Amniotic stem cell (primary cell): ENCODE measurements at regions not wholly inside any gene's neighbourhood (a gene's known extent, or its start where the extent isn't known, plus 50 kb on each side); places are given as distances from the start of the nearest gene placed in this dataset.
"Not testable (repeated sequence)": the region's sequence is repeated elsewhere in the genome, so short reads cannot be mapped to it uniquely, and the experiment has no call there.

Source experiments
- DNase-seq: peaks from one replicate; lab custom pipeline; 2025; lab: John Stamatoyannopoulos, UW

DNA sequence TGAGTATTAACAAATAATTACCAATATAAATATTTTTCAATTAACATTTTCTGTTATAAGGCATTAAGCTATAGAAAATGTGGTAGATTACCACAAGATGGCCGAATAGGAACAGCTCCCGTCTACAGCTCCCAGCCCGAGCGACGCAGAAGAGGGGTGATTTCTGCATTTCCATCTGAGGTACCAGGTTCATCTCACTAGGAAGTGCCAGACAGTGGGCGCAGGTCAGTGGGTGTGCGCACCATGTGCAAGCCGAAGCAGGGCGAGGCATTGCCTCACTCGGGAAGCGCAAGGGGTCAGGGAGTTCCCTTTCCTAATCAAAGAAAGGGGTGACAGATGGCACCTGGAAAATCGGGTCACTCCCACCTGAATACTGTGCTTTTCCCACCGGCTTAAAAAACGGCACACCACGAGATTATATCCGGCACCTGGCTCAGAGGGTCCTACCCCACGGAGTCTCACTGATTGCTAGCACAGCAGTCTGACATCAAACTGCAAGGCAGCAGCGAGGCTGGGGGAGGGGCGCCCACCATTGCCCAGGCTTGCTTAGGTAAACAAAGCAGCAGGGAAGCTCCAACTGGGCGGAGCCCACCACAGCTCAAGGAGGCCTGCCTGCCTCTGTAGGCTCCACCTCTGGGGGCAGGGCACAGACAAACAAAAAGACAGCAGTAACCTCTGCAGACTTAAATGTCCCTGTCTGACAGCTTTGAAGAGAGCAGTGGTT is 808.4 kb downstream of the FSCB start:
- DNase-seq, result not testable (repeated sequence)

DNA sequence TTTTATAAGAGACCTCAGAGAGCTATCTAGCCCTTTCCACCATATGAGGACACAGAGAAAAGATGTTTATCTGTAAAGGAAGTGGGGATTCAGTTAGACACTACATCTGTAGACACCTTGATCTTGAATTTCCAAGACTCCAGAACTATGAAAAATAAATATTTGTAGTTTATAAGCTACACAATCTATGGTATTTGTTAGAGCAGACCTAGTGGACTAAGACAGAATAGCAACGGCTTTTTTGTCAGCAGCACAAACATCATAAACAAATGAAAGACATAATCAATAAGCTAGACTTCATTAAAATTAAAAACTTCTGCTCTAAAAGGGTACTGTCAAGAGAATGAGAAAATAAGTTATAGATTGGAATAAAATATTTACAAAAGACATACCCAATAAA is 810.1 kb downstream of the FSCB start:
- DNase-seq, result no peak

DNA sequence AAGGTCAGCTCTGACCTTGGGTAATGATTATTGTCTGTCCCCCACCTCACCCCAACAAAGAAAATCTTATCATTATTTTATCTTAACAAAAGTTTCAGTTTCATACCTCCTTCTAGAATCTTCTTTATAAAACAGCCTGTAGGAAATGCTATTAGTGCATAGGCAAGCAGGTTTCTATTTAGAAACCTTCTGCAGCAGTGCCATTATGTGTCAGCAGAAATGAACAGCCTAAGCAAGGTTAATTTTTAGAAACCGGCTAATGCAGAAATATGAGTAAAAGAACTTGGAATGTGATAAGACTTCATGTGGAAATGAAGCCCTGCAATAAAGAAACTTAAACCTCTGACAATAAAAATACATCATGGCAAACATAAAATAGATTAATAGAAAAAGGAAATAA is 814.4 kb downstream of the FSCB start:
- no peak for DNase-seq

DNA sequence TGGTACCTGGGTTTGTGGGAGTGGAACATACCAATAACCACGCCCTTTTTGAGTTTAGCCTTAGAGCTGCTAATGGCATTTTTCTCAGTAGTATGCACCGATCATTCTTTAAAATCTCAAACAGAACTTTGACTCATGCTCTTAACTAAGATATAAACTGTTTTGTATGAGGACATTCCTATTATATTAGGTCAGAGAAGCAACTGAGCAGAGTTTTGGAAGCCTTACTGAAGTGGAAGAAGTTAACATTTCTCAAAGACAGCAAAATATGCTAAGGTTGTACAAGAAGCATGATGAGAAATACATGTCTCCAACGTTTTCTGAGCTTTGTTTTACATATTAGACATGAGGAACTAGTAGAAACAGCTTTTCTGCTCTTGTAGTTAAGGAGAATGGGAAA is 819.2 kb downstream of the FSCB start:
- DNase-seq, result no peak

DNA sequence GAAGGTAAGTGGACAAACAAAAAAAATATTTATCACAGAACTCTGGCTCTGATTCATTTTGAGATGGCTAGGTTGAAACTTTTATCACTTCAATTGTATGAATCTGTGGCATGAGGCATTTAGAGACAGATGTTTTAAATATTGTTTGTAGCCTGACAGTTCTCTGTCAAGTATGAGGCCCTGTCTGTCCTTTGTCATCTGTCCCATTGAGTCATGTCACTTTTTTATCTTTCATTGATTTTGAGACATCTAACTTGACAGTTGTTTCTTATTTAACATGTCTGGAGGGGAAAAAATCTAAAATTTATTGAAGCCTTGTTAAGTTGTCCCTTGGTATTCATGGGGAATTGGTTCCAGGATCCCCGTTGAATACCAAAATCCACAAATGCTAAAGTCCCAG is 829.5 kb downstream of the FSCB start:
- DNase-seq, result no peak

DNA sequence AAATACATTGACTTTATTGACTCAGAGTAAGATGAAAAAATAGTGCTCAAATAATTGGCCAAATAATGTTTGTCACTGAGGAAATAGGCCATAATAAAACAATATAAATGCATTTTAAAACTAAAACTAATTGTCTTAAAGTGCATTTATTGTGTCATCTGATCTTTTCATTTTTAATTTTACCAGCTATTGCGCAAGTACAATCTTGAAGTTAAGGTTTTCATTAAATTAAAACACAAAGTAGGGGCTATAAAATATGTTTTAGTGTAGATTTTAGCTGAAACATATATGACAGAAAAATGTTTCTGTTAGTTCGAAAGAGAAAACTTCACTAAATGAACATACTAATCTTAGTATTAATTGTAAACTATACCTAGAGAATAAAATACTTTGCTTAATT is 832.8 kb downstream of the FSCB start:
- no peak for DNase-seq

DNA sequence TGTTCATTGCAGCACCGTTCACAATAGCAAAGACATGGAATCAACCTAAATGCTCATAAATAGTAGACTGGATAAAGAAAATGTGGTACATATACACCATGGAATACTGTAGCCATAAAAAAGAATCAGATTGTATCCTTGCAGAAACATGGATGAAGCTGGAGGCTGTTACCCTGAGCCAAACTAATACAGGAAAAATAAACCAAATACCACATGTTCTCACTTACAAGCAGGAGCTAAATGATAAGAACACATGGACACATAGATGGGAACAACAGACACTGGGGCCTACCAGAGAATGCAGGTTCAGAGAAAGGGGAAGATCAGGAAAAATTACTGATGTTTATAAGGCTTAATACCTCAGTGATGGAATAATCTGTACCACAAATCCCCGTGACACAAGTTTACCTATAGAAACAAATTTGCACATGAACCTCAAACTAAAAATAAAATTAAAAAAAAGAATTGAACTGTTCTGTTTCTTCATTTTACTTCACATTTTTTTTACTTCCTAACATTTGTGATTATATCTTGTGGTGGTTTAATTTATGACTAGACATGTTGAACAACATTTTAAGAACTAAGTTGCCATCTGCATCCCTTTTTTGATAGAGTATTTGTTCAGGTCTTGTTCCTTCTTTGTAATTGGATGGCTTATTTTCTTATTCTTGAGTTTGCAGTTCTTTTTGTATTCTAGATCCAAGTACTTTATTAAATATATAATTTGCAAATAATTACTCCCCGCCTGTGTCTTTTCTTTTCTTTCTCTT is 835.2 kb downstream of the FSCB start:
- DNase-seq, result no peak

DNA sequence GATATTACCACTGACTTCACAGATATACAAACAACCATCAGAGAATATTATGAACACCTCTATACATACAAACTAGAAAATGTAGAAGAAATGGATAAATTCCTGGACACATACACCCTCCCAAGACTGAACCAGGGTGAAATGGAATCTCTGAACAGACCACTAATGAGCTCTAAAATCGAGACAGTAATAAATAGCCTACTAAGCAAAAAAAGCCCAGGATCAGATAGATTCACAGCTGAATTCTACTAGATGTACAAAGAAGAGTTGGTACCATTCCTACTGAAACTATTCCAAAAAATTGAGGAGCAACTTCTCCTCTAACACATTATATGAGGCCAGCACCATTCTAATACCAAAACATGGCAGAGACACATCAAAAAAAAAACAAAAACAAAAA is 837.7 kb downstream of the FSCB start:
- no peak for DNase-seq

DNA sequence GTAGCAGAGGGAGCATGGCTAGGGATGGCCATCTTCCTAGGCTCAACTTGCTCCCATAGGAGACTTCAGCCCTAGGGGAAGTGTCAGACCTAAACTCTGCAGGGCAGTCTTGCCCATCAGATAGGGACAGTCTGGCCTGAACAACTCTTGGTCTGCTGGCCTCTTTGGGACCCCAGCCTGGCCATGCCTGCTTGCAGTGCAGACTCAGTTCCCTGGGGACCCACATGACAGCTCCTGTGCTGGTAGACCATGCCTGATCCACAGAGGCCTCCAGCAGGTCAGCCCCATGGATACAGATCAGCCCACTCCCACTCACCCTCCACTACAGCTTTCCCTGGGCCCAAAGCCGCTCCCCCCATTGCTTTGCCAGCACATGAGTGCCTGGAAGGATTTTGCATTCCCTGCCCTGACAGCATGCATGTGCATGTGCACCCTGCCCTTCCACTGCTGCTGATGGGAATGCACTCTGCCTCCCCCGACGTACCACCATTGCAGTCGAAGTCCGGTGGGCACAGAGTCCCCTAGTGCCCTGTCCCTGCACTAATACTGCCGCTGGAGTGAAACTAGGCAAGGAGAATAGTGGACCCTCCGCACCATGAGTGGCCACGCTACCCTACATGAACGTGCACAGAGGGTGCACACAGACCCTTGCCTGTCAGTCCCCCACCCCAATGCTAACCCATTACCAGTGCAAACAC is 841.4 kb downstream of the FSCB start:
- DNase-seq, result no peak

DNA sequence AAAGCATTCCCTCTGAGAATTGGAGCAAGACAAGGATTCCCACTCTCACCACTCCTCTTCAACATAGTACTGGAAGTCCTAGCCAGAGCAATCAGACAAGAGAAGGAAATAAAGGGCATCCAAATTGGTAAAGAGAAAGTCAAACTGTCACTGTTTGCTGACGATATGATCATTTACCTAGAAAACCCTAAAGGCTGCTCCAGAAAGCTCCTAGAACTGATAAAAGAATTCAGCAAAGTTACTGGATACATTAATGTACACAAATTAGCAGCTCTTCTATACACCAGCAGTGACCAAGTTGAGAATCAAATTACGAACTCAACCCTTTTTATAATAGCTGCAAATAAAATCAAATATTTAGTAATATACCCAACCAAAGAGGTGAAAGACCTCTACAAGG is 851.9 kb downstream of the FSCB start:
- DNase-seq, result not testable (repeated sequence)

DNA sequence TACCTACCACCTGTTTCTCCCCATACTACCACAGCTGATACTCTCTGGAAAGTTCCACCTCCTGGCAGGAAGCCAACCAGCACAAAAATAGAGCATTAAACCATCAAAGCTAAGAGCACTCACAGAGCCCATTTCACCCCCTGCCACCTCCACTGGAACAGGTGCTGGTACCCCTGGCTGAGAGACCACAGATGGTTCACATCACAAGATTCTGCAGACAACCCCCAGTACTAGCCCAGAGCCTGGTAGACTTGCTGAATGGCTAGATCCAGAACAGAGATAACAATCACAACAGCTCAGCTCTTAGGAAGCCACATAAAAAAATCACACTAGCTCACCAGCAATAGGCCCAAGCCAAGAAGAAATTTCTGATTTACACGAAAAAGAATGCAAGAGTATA is 855.2 kb downstream of the FSCB start:
- DNase-seq, result no peak

DNA sequence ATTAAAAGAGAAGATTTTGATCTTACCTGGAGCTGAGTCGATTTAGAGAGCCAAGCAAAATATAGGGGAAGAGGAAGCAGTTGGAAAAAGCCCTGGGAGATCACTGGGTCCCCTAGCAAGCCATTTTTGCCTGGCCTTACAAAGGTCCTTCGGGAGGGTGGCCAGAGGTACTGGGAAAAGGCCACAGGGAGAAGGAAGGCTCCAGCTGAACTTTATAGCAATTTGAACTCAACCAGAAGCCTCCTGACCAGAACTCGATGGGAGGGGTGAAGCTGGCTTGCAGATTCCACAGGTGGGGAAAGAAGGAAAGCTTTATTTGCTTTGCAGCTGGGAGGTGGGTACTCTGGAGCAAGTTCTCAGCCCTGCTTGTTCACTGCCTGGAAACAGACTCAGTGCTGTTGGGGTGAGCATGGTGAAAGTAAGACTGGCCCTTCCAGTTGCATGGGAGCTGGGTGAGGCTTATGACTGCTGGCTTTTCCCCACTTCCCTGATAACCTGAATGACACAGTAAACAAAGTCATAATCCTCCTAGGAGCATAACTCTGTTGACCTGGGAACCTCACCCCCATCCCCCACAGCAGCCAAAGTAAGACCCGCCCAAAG is 855.8 kb downstream of the FSCB start:
- no peak for DNase-seq

DNA sequence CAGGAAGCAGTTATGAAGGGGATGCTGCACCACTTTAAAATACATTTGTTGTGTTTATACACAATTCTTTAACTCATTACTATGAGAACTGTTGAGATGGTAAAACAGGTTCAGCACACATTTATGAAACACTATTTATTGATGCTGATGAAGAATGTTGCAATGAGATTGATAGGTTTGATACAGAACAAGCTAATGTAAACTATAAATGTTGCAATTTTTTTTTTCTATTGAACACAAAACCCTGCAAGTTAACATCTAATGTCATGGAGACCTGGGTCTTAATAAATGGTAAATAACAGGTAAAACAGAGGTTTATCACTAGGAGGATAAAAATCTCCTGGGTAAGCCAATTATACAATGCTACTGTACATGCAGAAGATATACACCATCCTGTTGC is 857.6 kb downstream of the FSCB start:
- no peak for DNase-seq

DNA sequence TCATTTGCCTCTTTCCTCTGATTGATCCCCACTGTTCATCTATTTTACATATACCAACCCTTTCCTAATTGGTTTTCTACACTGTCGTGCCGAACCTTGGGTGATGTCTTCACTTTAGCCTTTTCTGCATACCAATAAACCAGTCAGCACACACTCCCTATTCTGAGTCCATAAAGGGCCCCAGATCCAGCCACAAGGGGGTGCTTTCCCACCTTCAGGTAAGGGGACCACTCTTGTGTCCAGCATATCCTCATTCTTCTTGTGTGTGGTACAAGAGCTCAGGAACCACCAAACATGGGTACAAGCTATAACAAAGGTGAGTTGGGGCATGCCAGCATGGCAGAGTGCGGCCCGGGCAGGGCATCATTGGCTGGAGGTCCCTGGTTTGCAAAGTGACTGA is 859.8 kb downstream of the FSCB start:
- no peak for DNase-seq

DNA sequence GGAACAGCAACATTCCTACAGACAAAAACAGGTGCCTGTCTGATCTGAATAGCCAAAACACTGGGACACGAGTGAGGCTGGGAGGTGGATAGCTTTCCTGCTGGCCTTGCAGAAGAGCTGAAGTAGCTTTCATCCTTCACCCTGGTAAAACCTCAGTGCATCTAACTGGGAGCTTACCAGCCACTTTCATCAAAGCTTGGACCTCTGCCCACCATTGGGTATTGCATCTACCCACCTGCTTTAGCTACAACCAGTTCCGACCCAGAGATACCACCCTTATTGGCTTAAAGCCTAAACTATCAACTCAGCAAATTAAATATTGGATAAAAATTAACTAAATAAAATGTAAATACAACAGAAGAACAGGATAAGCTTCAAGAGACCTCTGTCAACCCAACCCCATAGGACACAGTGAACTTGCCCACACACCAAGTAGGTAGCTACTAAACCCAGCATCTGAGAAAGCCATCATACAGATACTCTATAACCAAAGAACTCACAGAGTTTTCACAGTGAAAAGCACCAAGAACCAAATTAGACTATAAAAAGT is 866.3 kb downstream of the FSCB start:
- DNase-seq, result no peak

DNA sequence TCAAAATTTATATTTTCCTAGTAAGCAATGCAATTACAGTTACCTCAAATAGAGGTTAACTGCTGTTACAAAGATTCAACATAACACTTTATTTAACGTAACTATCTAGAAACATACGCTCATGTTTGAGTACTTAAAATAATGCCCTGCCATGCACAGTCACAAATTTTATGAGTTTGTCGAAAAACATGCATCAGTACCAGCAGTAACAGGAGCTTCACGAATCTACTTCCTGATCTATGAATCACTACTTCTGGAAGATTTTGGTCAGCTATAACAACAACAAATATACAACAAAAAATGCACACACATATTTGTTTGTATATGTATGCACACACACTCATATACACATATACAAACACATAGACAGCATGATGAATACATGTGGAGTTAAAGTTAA is 881.8 kb downstream of the FSCB start:
- DNase-seq, result no peak

DNA sequence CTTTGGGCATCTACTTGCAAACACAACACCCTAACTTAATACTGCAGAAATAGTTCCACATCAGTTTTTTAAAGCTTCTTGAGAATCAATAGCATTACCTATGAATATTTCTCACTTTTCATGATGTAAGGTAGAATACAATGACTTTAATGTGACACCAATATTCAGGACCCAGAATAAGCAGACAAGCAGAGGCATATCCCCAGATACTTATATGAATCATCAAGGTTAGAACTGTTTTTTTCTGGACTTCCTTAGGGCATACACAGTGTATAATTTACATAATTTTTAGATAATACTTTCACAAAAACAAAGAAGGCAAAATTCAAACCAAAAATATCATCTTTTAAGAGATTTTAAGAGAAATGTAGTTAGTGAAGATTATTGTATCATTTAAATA is 885.8 kb downstream of the FSCB start:
- no peak for DNase-seq

DNA sequence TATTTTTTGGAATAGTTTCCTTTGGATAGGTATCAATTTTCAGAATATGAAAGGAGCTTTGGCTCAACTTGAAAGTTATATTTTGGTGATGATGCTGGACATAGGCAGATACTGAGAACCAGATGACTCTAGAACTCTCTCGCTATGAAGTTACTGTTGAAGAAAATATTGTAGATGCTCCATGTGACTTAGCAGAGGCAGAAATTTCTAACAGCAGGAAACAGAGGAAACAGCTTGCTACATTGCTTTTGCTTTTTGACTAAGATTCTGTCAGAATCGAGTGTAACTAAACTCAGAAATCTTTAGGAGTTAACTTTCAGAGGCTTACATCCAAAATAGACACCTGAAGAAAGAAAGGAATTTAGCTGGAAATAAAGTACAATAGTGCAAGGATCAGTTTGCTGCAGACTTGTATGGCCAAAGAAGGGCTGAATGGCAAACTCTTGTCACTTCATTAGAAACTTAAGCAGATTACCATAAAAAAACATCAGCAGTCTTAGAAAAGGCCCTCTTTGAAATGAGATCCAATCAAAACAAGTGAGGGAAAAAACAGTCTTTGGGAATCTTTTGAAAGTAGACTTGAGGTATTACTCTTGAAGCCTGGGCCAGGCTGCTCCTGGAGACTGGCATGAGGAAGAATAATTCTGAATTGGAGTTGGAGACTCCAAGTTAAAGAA is 911.8 kb downstream of the FSCB start:
- no peak for DNase-seq

DNA sequence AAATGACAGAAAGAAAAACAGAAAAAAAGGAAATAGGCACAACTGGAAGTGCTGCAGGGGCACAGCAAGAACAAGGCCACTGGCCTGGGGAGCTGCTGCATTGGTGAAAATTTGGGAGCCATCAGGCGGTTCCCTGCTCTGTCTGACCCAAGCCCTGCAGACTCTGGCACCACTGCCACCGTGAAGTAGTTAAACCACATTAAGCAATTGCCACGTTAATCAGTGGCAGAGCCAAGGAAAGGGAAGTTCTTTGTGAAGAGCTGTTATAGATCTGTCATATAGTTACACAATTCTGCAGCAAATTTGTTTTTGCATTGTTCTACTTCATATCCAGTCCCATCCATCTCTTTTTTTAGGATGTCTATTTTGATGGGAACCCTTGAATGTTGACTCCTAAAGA is 915.3 kb downstream of the FSCB start:
- DNase-seq, result no peak

DNA sequence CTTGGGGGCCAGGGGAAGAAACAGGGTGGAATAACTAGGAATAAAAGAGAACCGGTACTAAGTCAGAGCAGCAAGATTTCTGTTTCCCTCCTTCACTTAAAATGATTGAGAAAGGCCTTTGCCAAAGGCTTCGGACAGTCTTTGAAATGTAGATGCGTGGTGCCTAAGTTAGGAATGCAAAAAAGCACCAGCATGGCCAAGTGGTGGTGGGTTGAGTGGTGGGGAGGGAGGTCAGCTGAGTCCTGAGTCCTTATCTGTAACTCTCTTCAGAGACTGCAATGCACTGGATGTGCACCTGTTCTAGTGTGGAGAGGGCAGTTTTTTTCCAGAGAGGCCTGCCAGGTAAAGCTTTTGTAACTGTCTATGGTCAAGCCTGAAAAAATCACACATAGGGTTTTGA is 919.9 kb downstream of the FSCB start:
- no peak for DNase-seq

DNA sequence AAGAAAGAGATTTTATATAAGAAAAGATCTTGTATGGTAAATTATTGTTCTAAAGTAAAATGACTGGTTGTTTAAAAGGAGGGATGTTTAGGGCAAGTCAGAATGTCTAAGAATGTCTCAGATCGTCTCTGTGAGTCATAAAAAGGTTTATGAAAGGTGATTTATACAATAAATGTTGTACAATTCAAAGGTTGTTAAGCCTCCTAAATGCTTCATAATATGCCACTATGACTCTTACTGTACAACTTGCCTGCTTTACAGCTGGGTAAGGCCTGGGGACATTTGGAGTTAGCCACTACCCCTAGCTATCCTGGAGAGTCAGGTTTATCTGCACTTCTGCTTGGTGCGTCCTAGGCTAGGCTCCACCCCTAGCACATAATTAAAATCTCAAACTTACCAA is 927.4 kb downstream of the FSCB start:
- DNase-seq, result no peak

DNA sequence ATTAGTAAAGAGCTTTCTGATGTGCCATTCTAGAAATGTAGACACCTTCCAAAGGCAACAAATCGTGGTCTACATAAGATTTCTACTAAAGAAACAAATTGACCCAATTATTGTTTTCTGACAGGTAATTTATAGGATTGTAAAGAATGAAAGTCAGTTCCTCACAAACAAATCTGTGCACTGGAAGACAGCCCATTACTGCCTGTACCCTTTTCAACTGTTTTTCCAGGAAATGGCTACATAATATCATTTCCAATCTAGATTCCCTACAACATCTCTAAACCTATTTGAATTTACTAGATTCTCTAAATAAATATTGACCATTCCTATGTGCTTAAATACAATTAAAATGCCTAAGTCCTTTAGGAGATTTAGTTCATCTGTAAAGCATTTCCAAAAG is 939.1 kb downstream of the FSCB start:
- DNase-seq, result no peak
